Gastrocnemius medialis (tissue), 4 donors: ENCODE measurements at regions not wholly inside any gene's neighbourhood (a gene's known extent, or its start where the extent isn't known, plus 50 kb on each side); places are given as distances from the start of the nearest gene placed in this dataset.

Experiments
- ATAC-seq, 2 donors: fragments of 150-250 bp; one replicate each; pipeline ENCODE4 v1.9.1; 2016
- DNase-seq, 2 donors: peaks; one replicate each; pipeline ENCODE4 v3.0.0-alpha.2; 2019
- H3K27ac ChIP-seq, 4 donors: fragments of 200-600 bp; sonication (generic); 1 replicate in 1 of 4; 2 replicates in 3 of 4; pipeline ENCODE4 v1.5.1; 2016 to 2018; ENCODE audit warnings: mild to moderate bottlenecking in 2 of 4, moderate library complexity in 1 of 4
- H3K27me3 ChIP-seq, 3 donors: fragments of 200-600 bp; sonication (generic) in 2 of 3; 1 replicate in 1 of 3; 2 replicates in 2 of 3; pipeline versions ENCODE4 v1.5.1 to v1.6.0; 2016 to 2019; ENCODE audit warnings: mild to moderate bottlenecking in 1 of 3, moderate library complexity in 1 of 3
- H3K36me3 ChIP-seq, 2 donors: fragments of 200-600 bp; sonication (generic) in 1 of 2; one replicate each; pipeline ENCODE4 v1.5.1; 2017 to 2018
- H3K4me1 ChIP-seq, 2 donors: fragments of 200-600 bp; sonication (generic) in 1 of 2; one replicate each; pipeline ENCODE4 v1.5.1; 2016 to 2017; ENCODE audit warnings: mild to moderate bottlenecking in 2 of 2
- H3K4me3 ChIP-seq, 4 donors: fragments of 200-600 bp; sonication (generic) in 3 of 4; 1 replicate in 1 of 4; 2 replicates in 3 of 4; pipeline ENCODE4 v1.5.1; 2016 to 2019; ENCODE audit warnings: mild to moderate bottlenecking in 2 of 4
- H3K9me3 ChIP-seq, 3 donors: fragments of 200-600 bp; sonication (generic) in 2 of 3; 1 replicate in 1 of 3; 2 replicates in 2 of 3; pipeline ENCODE4 v1.5.1; 2016 to 2019
- CTCF ChIP-seq, 5 experiments: fragments of 450-650 bp in 3 of 5; fragments of 200-600 bp in 2 of 5; sonication (generic) in 2 of 5; IDR thresholded peaks in 4 of 5; conservative IDR thresholded peaks in 1 of 5; 1 replicate in 4 of 5; 2 replicates in 1 of 5; pipeline ENCODE4 v1.5.1; 2016 to 2019; ENCODE audit warnings: antibody characterized with exemption in 5 of 5, mild to moderate bottlenecking in 3 of 5, moderate library complexity in 3 of 5
- POLR2A ChIP-seq, 2 donors: fragments of 450-650 bp; IDR thresholded peaks; one replicate each; pipeline ENCODE4 v1.6.1; 2017; ENCODE audit warnings: antibody characterized with exemption in 2 of 2, mild to moderate bottlenecking in 2 of 2, moderate library complexity in 2 of 2
- in situ Hi-C, 4 donors: fragments of 200-750 bp; cut with MboI; loops; one replicate each; pipeline versions ENCODE4 v1.15.0 to v1.8.0; 2017; ENCODE audit warnings: low sequenced_read_pairs in 4 of 4
- intact Hi-C: fragments of 100-400 bp; cut with DNase I; formaldehyde crosslinking; loops from one replicate; pipeline ENCODE4 v1.15.1; 2023; ENCODE audit warnings: low total_unique reads

- Histone ChIP-seq H3K27ac (no peak overlapping the region), H3K4me3 (no peak overlapping the region), H3K9me3 (no peaks in the 10 kb centered on the region), H3K36me3 (no peaks in the 10 kb centered on the region), H3K27me3 (no peaks in the 10 kb centered on the region), H3K4me1 (no peaks in the 10 kb centered on the region)
- ATAC-seq (no peak), DNase-seq (no peak)
- no peak for TF ChIP-seq POLR2A (IDR thresholded peaks at IDR 0.05)
- no peak for TF ChIP-seq CTCF (IDR thresholded peaks at IDR 0.05 in 4 of 5, conservative IDR thresholded peaks at IDR 0.05 in 1 of 5)
- in situ Hi-C loops (no loop called here), intact Hi-C loops (no loop called here)
These were observed 1051.3 kb downstream of the VRK1 start for GRCh38 chr14:97848317-97848980.

- Histone ChIP-seq H3K9me3 (no peaks in the 10 kb centered on the region), H3K27me3 (no peaks in the 10 kb centered on the region), H3K36me3 (no peaks in the 10 kb centered on the region), H3K27ac (no peak overlapping the region), H3K4me3 (no peak overlapping the region), H3K4me1 (no peaks in the 10 kb centered on the region)
- ATAC-seq: no peak
- TF ChIP-seq POLR2A (IDR thresholded peaks at IDR 0.05) (no peak), CTCF (IDR thresholded peaks at IDR 0.05 in 4 of 5, conservative IDR thresholded peaks at IDR 0.05 in 1 of 5) (no peak)
- in situ Hi-C loops (no loop called here), intact Hi-C loops (no loop called here)
- no peak for DNase-seq
These were observed 1053.3 kb downstream of the VRK1 start for GRCh38 chr14:97850466-97850865.

GRCh38 chr14:97850886-97851285, 1053.7 kb downstream of the VRK1 start:
- H3K27ac ChIP-seq: no peak overlapping the region
- DNase-seq (no peak), ATAC-seq (no peak)
- no peaks in the 10 kb centered on the region for H3K36me3 ChIP-seq
- in situ Hi-C loops (no loop called here), intact Hi-C loops (no loop called here)
- H3K9me3 ChIP-seq: no peaks in the 10 kb centered on the region
- TF ChIP-seq POLR2A (IDR thresholded peaks at IDR 0.05) (no peak), CTCF (IDR thresholded peaks at IDR 0.05 in 4 of 5, conservative IDR thresholded peaks at IDR 0.05 in 1 of 5) (no peak)
- no peak overlapping the region for H3K4me3 ChIP-seq
- H3K4me1 ChIP-seq: no peaks in the 10 kb centered on the region
- H3K27me3 ChIP-seq: no peaks in the 10 kb centered on the region

GRCh38 chr14:97851428-97851995, 1054.3 kb downstream of the VRK1 start:
- Histone ChIP-seq H3K4me1 (no peaks in the 10 kb centered on the region), H3K9me3 (no peaks in the 10 kb centered on the region), H3K27ac (no peak overlapping the region), H3K36me3 (no peaks in the 10 kb centered on the region), H3K27me3 (no peaks in the 10 kb centered on the region), H3K4me3 (no peak overlapping the region)
- TF ChIP-seq POLR2A (IDR thresholded peaks at IDR 0.05): no peak
- no peak for TF ChIP-seq CTCF (IDR thresholded peaks at IDR 0.05 in 4 of 5, conservative IDR thresholded peaks at IDR 0.05 in 1 of 5)
- in situ Hi-C loops (no loop called here), intact Hi-C loops (no loop called here)
- ATAC-seq: no peak
- no peak for DNase-seq

GRCh38 chr14:97854918-97855317, 1057.7 kb downstream of the VRK1 start:
- no peaks in the 10 kb centered on the region for H3K9me3 ChIP-seq
- H3K4me3 ChIP-seq: no peak overlapping the region
- no peaks in the 10 kb centered on the region for H3K4me1 ChIP-seq
- H3K27ac ChIP-seq: no peak overlapping the region
- TF ChIP-seq POLR2A (IDR thresholded peaks at IDR 0.05): no peak
- TF ChIP-seq CTCF (IDR thresholded peaks at IDR 0.05 in 4 of 5, conservative IDR thresholded peaks at IDR 0.05 in 1 of 5): no peak
- in situ Hi-C loops (no loop called here), intact Hi-C loops (no loop called here)
- no peaks in the 10 kb centered on the region for H3K27me3 ChIP-seq
- no peak for ATAC-seq
- no peak for DNase-seq
- H3K36me3 ChIP-seq: no peaks in the 10 kb centered on the region
